Mucosa of stomach (tissue), 1 donor: ENCODE measurements at regions not wholly inside any gene's neighbourhood (a gene's known extent, or its start where the extent isn't known, plus 50 kb on each side); places are given as distances from the start of the nearest gene placed in this dataset.

Experiments used
- H3K27me3 ChIP-seq: one replicate; pipeline ENCODE4 v1.7.0; 2013; ENCODE audit warnings: mild to moderate bottlenecking, low read length; ENCODE audit not compliant: control insufficient read depth, insufficient read depth
- H3K36me3 ChIP-seq: one replicate; pipeline ENCODE4 v1.7.0; 2013; ENCODE audit warnings: low read length; ENCODE audit not compliant: control insufficient read depth, insufficient read depth
- H3K4me1 ChIP-seq: one replicate; pipeline ENCODE4 v1.7.0; 2013; ENCODE audit warnings: mild to moderate bottlenecking, low read length; ENCODE audit not compliant: control insufficient read depth, insufficient read depth
- H3K4me3 ChIP-seq: one replicate; pipeline ENCODE4 v1.7.0; 2013; ENCODE audit warnings: low read length
- H3K9ac ChIP-seq: one replicate; pipeline ENCODE4 v1.7.0; 2013; ENCODE audit warnings: mild to moderate bottlenecking, low read length, moderate library complexity
- H3K9me3 ChIP-seq: one replicate; pipeline ENCODE4 v1.7.0; 2013; ENCODE audit warnings: mild to moderate bottlenecking, low read length, moderate library complexity; ENCODE audit not compliant: control insufficient read depth
- donor health status: Pancreatic carcinoma.

- no peak overlapping the region for H3K4me3 ChIP-seq
- no peaks in the 10 kb centered on the region for H3K9me3 ChIP-seq
- H3K9ac ChIP-seq = peak overlapping the region; percentile 70
Observed at GRCh38 chr22:46089426-46090035, 60.8 kb upstream of the PPARA start.

GRCh38 chr22:46090036-46090591, 60.2 kb upstream of the PPARA start:
- Histone ChIP-seq H3K4me3 (no peak overlapping the region), H3K4me1 (peaks cover 93% of the 10 kb centered on the region), H3K9me3 (no peaks in the 10 kb centered on the region), H3K36me3 (peaks cover 34% of the 10 kb centered on the region), H3K27me3 (no peaks in the 10 kb centered on the region), H3K9ac (peak overlapping the region; percentile 70)

More at GRCh38 chr22:46089426-46090035, 60.8 kb upstream of the PPARA start:
- Histone ChIP-seq H3K36me3 (peaks cover 31% of the 10 kb centered on the region), H3K27me3 (no peaks in the 10 kb centered on the region), H3K4me1 (peaks cover 93% of the 10 kb centered on the region)

- Histone ChIP-seq H3K9ac (no peak overlapping the region), H3K9me3 (no peaks in the 10 kb centered on the region), H3K27me3 (no peaks in the 10 kb centered on the region), H3K4me1 (peaks cover 87% of the 10 kb centered on the region), H3K4me3 (no peak overlapping the region), H3K36me3 (peaks cover 34% of the 10 kb centered on the region)
Observed at GRCh38 chr22:46090631-46091201, 59.6 kb upstream of the PPARA start.

- no peaks in the 10 kb centered on the region for H3K9me3 ChIP-seq
- peaks cover 80% of the 10 kb centered on the region for H3K4me1 ChIP-seq
- H3K4me3 ChIP-seq = no peak overlapping the region
- H3K36me3 ChIP-seq = peaks cover 30% of the 10 kb centered on the region
- no peaks in the 10 kb centered on the region for H3K27me3 ChIP-seq
- H3K9ac ChIP-seq = no peak overlapping the region
Observed at GRCh38 chr22:46091277-46091977, 58.9 kb upstream of the PPARA start.

GRCh38 chr22:46092011-46092410, 58.3 kb upstream of the PPARA start:
- no peak overlapping the region for H3K4me3 ChIP-seq
- peaks cover 24% of the 10 kb centered on the region for H3K36me3 ChIP-seq
- no peak overlapping the region for H3K9ac ChIP-seq
- H3K27me3 ChIP-seq = no peaks in the 10 kb centered on the region
- H3K4me1 ChIP-seq = peaks cover 74% of the 10 kb centered on the region
- no peaks in the 10 kb centered on the region for H3K9me3 ChIP-seq

GRCh38 chr22:46092670-46093410, 57.5 kb upstream of the PPARA start:
- Histone ChIP-seq H3K9me3 (no peaks in the 10 kb centered on the region), H3K9ac (no peak overlapping the region), H3K4me3 (no peak overlapping the region), H3K27me3 (no peaks in the 10 kb centered on the region), H3K4me1 (peaks cover 71% of the 10 kb centered on the region), H3K36me3 (peaks cover 19% of the 10 kb centered on the region)

- Histone ChIP-seq H3K36me3 (peaks cover 28% of the 10 kb centered on the region), H3K9ac (no peak overlapping the region), H3K27me3 (no peaks in the 10 kb centered on the region), H3K9me3 (no peaks in the 10 kb centered on the region), H3K4me1 (peaks cover 65% of the 10 kb centered on the region), H3K4me3 (no peak overlapping the region)
Observed at GRCh38 chr22:46093796-46094195, 56.5 kb upstream of the PPARA start.

GRCh38 chr22:46094676-46095075, 55.6 kb upstream of the PPARA start:
- peaks cover 56% of the 10 kb centered on the region for H3K4me1 ChIP-seq

GRCh38 chr22:46096051-46096450, 54.3 kb upstream of the PPARA start:
- Histone ChIP-seq H3K27me3 (no peaks in the 10 kb centered on the region), H3K4me3 (no peak overlapping the region), H3K4me1 (peaks cover 56% of the 10 kb centered on the region), H3K9me3 (no peaks in the 10 kb centered on the region), H3K36me3 (peaks cover 37% of the 10 kb centered on the region), H3K9ac (no peak overlapping the region)

More at GRCh38 chr22:46094676-46095075, 55.6 kb upstream of the PPARA start:
- Histone ChIP-seq H3K27me3 (no peaks in the 10 kb centered on the region), H3K36me3 (peaks cover 29% of the 10 kb centered on the region), H3K9ac (peak overlapping the region; percentile 53), H3K4me3 (no peak overlapping the region), H3K9me3 (no peaks in the 10 kb centered on the region)

- no peaks in the 10 kb centered on the region for H3K27me3 ChIP-seq
- H3K4me3 ChIP-seq = no peak overlapping the region
- H3K4me1 ChIP-seq = peaks cover 51% of the 10 kb centered on the region
- H3K9me3 ChIP-seq = no peaks in the 10 kb centered on the region
- peaks cover 44% of the 10 kb centered on the region for H3K36me3 ChIP-seq
- no peak overlapping the region for H3K9ac ChIP-seq
Observed at GRCh38 chr22:46096706-46097230, 53.6 kb upstream of the PPARA start.

- peaks cover 50% of the 10 kb centered on the region for H3K36me3 ChIP-seq
- no peaks in the 10 kb centered on the region for H3K9me3 ChIP-seq
- H3K27me3 ChIP-seq = no peaks in the 10 kb centered on the region
- no peak overlapping the region for H3K9ac ChIP-seq
- no peak overlapping the region for H3K4me3 ChIP-seq
- peaks cover 52% of the 10 kb centered on the region for H3K4me1 ChIP-seq
Observed at GRCh38 chr22:46097268-46097900, 52.9 kb upstream of the PPARA start.
